ENCODE measurements at regions not wholly inside any gene's neighbourhood (a gene's known extent, or its start where the extent isn't known, plus 50 kb on each side); places are given as distances from the start of the nearest gene placed in this dataset.
A peak's percentile ranks its signal among the peaks of the same experiment; 100 is the strongest.

GRCh38 chr14:51473808-51474565, 177.7 kb upstream of the FRMD6 start:
- DNase-seq (ENCODE audit: low read depth) = no peak
- TF ChIP-seq CTCF (IDR thresholded peaks at IDR 0.05; ENCODE audit: control insufficient read depth, extremely low read depth, insufficient read depth) = no peak

DNA sequence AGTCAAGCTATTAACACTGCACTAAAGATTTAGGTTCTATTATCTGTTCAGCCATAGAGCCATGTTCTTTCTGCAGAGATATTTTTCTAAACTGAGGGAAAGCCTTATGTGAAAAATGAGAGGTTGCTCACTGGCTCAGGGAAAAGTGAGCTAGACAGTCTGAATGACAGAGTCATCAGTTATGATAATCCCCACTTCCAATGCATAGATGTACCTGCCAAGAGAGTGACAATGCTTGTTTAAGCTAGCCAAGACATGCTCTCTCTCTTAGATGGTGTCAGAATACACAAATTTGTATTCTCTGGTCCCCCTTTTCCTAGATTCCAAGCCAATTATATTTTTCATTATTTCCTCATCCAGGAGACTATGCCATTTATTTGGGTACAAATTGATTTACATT, 176.9 kb upstream of the FRMD6 start:
- no peak for TF ChIP-seq CTCF (IDR thresholded peaks at IDR 0.05; ENCODE audit: control insufficient read depth, extremely low read depth, insufficient read depth)
- H3K4me3 ChIP-seq (ENCODE audit: low read depth, low read length) = no peak overlapping the region
- no peak for DNase-seq (ENCODE audit: low read depth)

More at GRCh38 chr14:51473808-51474565, 177.7 kb upstream of the FRMD6 start:
- H3K4me3 ChIP-seq (ENCODE audit: low read depth, low read length) = no peak overlapping the region

DNA sequence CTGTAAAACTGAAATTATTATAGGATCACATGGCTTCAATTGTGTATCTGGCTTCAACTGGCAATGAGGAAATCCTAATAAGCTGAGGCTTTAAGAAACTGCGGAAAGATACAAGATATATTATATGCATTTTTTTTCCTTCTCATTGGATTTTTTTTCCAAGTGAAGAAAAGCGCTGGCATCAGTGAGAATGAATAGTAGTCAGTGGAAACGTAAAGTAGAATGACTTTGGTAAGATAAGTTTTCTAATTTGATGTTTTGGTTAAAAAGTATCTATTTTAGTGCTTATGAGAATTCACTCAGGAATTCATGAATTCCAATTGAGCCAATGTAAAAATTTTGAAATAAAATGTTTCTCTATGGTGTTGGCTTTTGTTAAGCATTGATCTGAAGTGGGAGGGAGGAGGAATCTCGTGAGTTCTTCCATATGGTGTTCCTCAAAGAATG, 173.5 kb upstream of the FRMD6 start:
- H3K4me3 ChIP-seq (ENCODE audit: low read depth, low read length) = no peak overlapping the region

DNA sequence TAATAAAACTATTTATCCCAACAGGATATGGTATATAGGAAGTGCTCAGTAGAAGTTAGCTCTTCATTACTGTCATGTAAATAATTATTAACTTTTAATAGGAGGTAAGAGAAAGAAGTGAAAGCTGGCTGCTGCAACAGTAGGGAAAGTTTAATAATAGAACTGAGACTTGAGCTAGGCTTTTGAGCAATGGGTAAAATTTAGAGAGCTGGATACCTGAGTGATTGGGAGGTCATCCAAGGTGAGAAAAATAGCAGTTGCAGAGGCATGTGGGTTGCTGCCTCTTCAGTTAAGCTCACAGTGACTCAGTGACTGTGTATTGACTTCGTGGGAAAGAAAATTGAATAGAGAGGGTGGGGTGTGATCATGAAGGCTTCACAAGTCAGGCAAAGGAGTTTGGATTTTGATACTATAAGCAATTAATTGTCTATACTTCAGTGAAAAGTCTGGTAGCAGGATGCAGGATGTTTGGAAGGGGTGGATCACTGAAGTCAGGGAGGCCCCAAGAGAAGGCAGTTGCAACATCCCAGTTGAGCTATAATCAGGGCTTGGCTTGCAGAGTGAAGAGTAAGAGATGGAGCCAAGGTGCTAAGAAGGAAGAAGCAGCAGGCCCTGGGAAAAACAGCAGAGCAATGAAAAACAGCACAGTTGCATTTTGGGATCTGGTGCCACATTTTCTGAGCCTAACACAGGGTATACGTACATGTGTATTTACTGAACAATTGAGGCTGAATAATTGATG, 172.0 kb upstream of the FRMD6 start:
- TF ChIP-seq CTCF (IDR thresholded peaks at IDR 0.05; ENCODE audit: control insufficient read depth, extremely low read depth, insufficient read depth) = no peak
- no peak overlapping the region for H3K4me3 ChIP-seq (ENCODE audit: low read depth, low read length)
- no peak for DNase-seq (ENCODE audit: low read depth)

More for the DNA sequence above, 173.5 kb upstream of the FRMD6 start:
- DNase-seq (ENCODE audit: low read depth) = no peak
- no peak for TF ChIP-seq CTCF (IDR thresholded peaks at IDR 0.05; ENCODE audit: control insufficient read depth, extremely low read depth, insufficient read depth)

- DNase-seq (ENCODE audit: low read depth) = peak; percentile 53
- no peak overlapping the region for H3K4me3 ChIP-seq (ENCODE audit: low read depth, low read length)
- TF ChIP-seq CTCF (IDR thresholded peaks at IDR 0.05; ENCODE audit: control insufficient read depth, extremely low read depth, insufficient read depth) = no peak
These were observed 170.1 kb upstream of the FRMD6 start for GRCh38 chr14:51481643-51482042.

GRCh38 chr14:51482102-51482501, 169.6 kb upstream of the FRMD6 start:
- DNase-seq (ENCODE audit: low read depth) = no peak
- no peak for TF ChIP-seq CTCF (IDR thresholded peaks at IDR 0.05; ENCODE audit: control insufficient read depth, extremely low read depth, insufficient read depth)
- H3K4me3 ChIP-seq (ENCODE audit: low read depth, low read length) = no peak overlapping the region
